GM12878 (cell line): ENCODE measurements at regions not wholly inside any gene's neighbourhood (a gene's known extent, or its start where the extent isn't known, plus 50 kb on each side); places are given as distances from the start of the nearest gene placed in this dataset.

ENCODE experiments used
- ATAC-seq: fragments of 200-7000 bp; cut with Tn5 transposase; 3 replicates; pipeline ENCODE4 v1.9.1; 2020; ENCODE audit warnings: mild to moderate bottlenecking, moderate library complexity
- BruUV-seq: library from RNA; stranded (reverse); fragments of 400-500 nt; replicated peaks from 2 replicates; lab custom pipeline; 2021; lab: Mats Ljungman, UMichigan
- CTCF ChIA-PET: fragments of 300-600 bp; sonication (Branson Sonifier 250); formaldehyde crosslinking; extraction: SDS; loops from one replicate; lab custom pipeline; 2021; ENCODE audit warnings: inconsistent platforms; lab: Yijun Ruan, JAX
- POLR2A ChIA-PET: fragments of 350-600 bp; formaldehyde crosslinking; extraction: SDS; loops from one replicate; lab custom pipeline; 2021; ENCODE audit warnings: inconsistent platforms; lab: Charles Lee
- RAD21 ChIA-PET: fragments of 300-600 bp; sonication (Branson Sonifier 250); formaldehyde crosslinking; loops from one replicate; lab custom pipeline; 2023; ENCODE audit warnings: antibody characterized with exemption; ENCODE audit not compliant: unreplicated experiment; lab: Charles Lee
- SMC1A ChIA-PET: fragments of 300-600 bp; sonication (Branson Sonifier 250); formaldehyde crosslinking; loops from one replicate; lab custom pipeline; 2023; ENCODE audit not compliant: unreplicated experiment, uncharacterized antibody; lab: Charles Lee
- DNase-seq: peaks from one replicate; pipeline ENCODE4 v3.0.0-alpha.2; 2011; ENCODE audit warnings: low read depth, low spot score
- FAIRE-seq: peaks from 3 replicates; lab custom pipeline; 2011; peaks lifted over from hg19 to GRCh38; lab: Jason Lieb, UNC
- H2AFZ ChIP-seq: 2 replicates; pipeline ENCODE4 v1.6.0; 2011; ENCODE audit warnings: low read depth, low read length, control low read depth; ENCODE audit not compliant: control insufficient read depth
- H3K27ac ChIP-seq: 2 replicates; pipeline ENCODE4 v1.5.1; 2011; ENCODE audit warnings: control low read depth; ENCODE audit not compliant: control insufficient read depth, insufficient read depth
- H3K27me3 ChIP-seq, 2 experiments: replicated peaks in 1 of 2; 2 replicates each; pipeline versions ENCODE4 v1.6.0 to v1.6.1; 2011; ENCODE audit warnings: low read length in 1 of 2; ENCODE audit not compliant: control insufficient read depth in 2 of 2, insufficient read depth in 2 of 2
- H3K36me3 ChIP-seq, 2 experiments: 2 replicates each; pipeline ENCODE4 v1.5.1; 2011; ENCODE audit warnings: low read length in 1 of 2; ENCODE audit not compliant: control insufficient read depth in 2 of 2, insufficient read depth in 2 of 2
- H3K4me1 ChIP-seq: 2 replicates; pipeline ENCODE4 v1.6.1; 2011; ENCODE audit warnings: mild to moderate bottlenecking, low read length, moderate library complexity, mixed read lengths; ENCODE audit not compliant: control insufficient read depth, insufficient read depth
- H3K4me2 ChIP-seq: 2 replicates; pipeline ENCODE4 v1.6.0; 2011; ENCODE audit warnings: control low read depth; ENCODE audit not compliant: control insufficient read depth, insufficient read depth
- H3K4me3 ChIP-seq: fragments of 200-600 bp; sonication (generic); 2 replicates; pipeline ENCODE4 v1.5.1; 2016
- H3K79me2 ChIP-seq: 2 replicates; pipeline ENCODE4 v1.6.0; 2011; ENCODE audit warnings: low read length; ENCODE audit not compliant: control insufficient read depth, insufficient read depth
- H3K9ac ChIP-seq: 2 replicates; pipeline ENCODE4 v1.8.0; 2011; ENCODE audit warnings: low read length, control low read depth, mixed read lengths; ENCODE audit not compliant: control insufficient read depth, insufficient read depth
- H3K9me3 ChIP-seq: replicated peaks from 3 replicates; pipeline ENCODE4 v1.5.1; 2011; ENCODE audit warnings: mild to moderate bottlenecking, low read length; ENCODE audit not compliant: control insufficient read depth, insufficient read depth
- H4K20me1 ChIP-seq: 2 replicates; pipeline ENCODE4 v1.6.0; 2011; ENCODE audit not compliant: control insufficient read depth, insufficient read depth
- HSF1 ChIP-seq: fragments of 150-350 bp; IDR thresholded peaks from 2 replicates; pipeline ENCODE4 v1.6.1; 2014; ENCODE audit warnings: mild to moderate bottlenecking, low read depth, low read length
- KAT2A ChIP-seq: conservative IDR thresholded peaks from 2 replicates; pipeline ENCODE4 v1.6.1; 2011; ENCODE audit warnings: low read depth, low read length; ENCODE audit not compliant: control insufficient read depth
- POLR2AphosphoS2 ChIP-seq: IDR thresholded peaks from 2 replicates; pipeline ENCODE4 v1.6.1; 2011; ENCODE audit warnings: low read depth, mild to moderate bottlenecking, low read length, improper control_type of control experiment, moderate library complexity
- RAD21 ChIP-seq: IDR thresholded peaks from 2 replicates; pipeline ENCODE4 v1.6.1; 2011; ENCODE audit warnings: mild to moderate bottlenecking, low read depth, low read length, moderate library complexity; ENCODE audit not compliant: insufficient read depth
- RAD51 ChIP-seq: fragments of 450-650 bp; IDR thresholded peaks from 2 replicates; pipeline ENCODE4 v1.6.1; 2016; ENCODE audit warnings: moderate library complexity, mild to moderate bottlenecking, inconsistent platforms
- RUNX3 ChIP-seq: IDR thresholded peaks from 2 replicates; pipeline ENCODE4 v1.6.1; 2012; ENCODE audit warnings: low read length, inconsistent platforms
- SREBF1 ChIP-seq: IDR thresholded peaks from 2 replicates; pipeline ENCODE4 v1.6.1; 2012; ENCODE audit warnings: mild to moderate bottlenecking, low read length
- SUPT20H ChIP-seq: IDR thresholded peaks from 2 replicates; pipeline ENCODE4 v1.6.1; 2011; ENCODE audit warnings: low read depth, mild to moderate bottlenecking, low read length, moderate library complexity, borderline replicate concordance; ENCODE audit not compliant: control insufficient read depth
- WGBS: methylation state at CpG from one replicate; pipeline ENCODE4 v1.1.6; 2016; ENCODE audit warnings: low lambda C conversion rate; ENCODE audit not compliant: insufficient replicate concordance, insufficient coverage; ENCODE audit errors: missing lambda C conversion rate; 5-methylcytosine and 5-hydroxymethylcytosine counted together
- in situ Hi-C: fragments of 300-500 bp; cut with MboI; formaldehyde crosslinking; loops from 9 replicates; pipeline ENCODE4 v1.14.3; 2018; ENCODE audit warnings: mixed read lengths
- intact Hi-C: fragments of 100-400 bp; cut with micrococcal nuclease; formaldehyde crosslinking; loops from one replicate; pipeline ENCODE4 v1.14.2; 2022; ENCODE audit not compliant: unreplicated experiment

GRCh38 chr2:19216676-19217602, 141.5 kb downstream of the OSR1 start:
- 0% methylated on average over 2 of the region's 2 CpGs for WGBS
- CTCF ChIA-PET = no interaction called here

GRCh38 chr2:19216238-19216637, 142.2 kb downstream of the OSR1 start:
- no peak for FAIRE-seq
- ChIA-PET RAD21 (no interaction called here), SMC1A (no interaction called here), POLR2A (no interaction called here), CTCF (no interaction called here)
- Histone ChIP-seq H3K4me3 (no peak overlapping the region), H3K4me1 (no peaks in the 10 kb centered on the region), H3K36me3 (no peaks in the 10 kb centered on the region), H4K20me1 (no peaks in the 10 kb centered on the region), H3K9ac (no peak overlapping the region), H3K27ac (no peak overlapping the region), H3K79me2 (no peaks in the 10 kb centered on the region), H3K4me2 (no peak overlapping the region), H3K27me3 (no peaks in the 10 kb centered on the region), H3K9me3 (no peaks in the 10 kb centered on the region), H2AFZ (no peak overlapping the region)
- BruUV-seq = no TSS peak
- WGBS = 69% methylated on average over 2 of the region's 2 CpGs
- in situ Hi-C loops (no loop called here), intact Hi-C loops (no loop called here)
- DNase-seq = no peak
- ATAC-seq = no peak
- no peak for TF ChIP-seq SUPT20H
- TF ChIP-seq RUNX3 = no peak
- TF ChIP-seq HSF1 = no peak
- TF ChIP-seq SREBF1 = no peak
- no peak for TF ChIP-seq RAD51
- no peak for TF ChIP-seq RAD21
- TF ChIP-seq KAT2A = no peak

More at GRCh38 chr2:19216676-19217602, 141.5 kb downstream of the OSR1 start:
- FAIRE-seq (no peak), ATAC-seq (no peak), DNase-seq (no peak)
- H3K36me3 ChIP-seq = no peaks in the 10 kb centered on the region
- RAD21 ChIA-PET = no interaction called here
- SMC1A ChIA-PET = no interaction called here
- H3K79me2 ChIP-seq = no peaks in the 10 kb centered on the region
- POLR2A ChIA-PET = no interaction called here
- no peaks in the 10 kb centered on the region for H4K20me1 ChIP-seq
- no peaks in the 10 kb centered on the region for H3K9me3 ChIP-seq
- H3K27me3 ChIP-seq = no peaks in the 10 kb centered on the region
- no peak overlapping the region for H3K4me3 ChIP-seq
- H3K4me2 ChIP-seq = no peak overlapping the region
- intact Hi-C loops = no loop called here
- BruUV-seq = no TSS peak
- no peaks in the 10 kb centered on the region for H3K4me1 ChIP-seq
- H2AFZ ChIP-seq = no peak overlapping the region
- no peak for TF ChIP-seq POLR2AphosphoS2
- in situ Hi-C loops = no loop called here
- no peak overlapping the region for H3K9ac ChIP-seq
- no peak overlapping the region for H3K27ac ChIP-seq
